Nephron (organoid): ENCODE measurements at regions not wholly inside any gene's neighbourhood (a gene's known extent, or its start where the extent isn't known, plus 50 kb on each side); places are given as distances from the start of the nearest gene placed in this dataset.

ENCODE experiments used
- H3K27ac Mint-ChIP-seq, 3 experiments: 2 replicates each; pipeline ENCODE4 v1.8.0; 2020; ENCODE audit warnings: mixed read lengths in 3 of 3, mild to moderate bottlenecking in 2 of 3, moderate library complexity in 1 of 3
- H3K27me3 Mint-ChIP-seq: 2 replicates; pipeline ENCODE4 v1.8.0; 2021; ENCODE audit warnings: low read depth, mild to moderate bottlenecking, moderate library complexity, mixed read lengths
- H3K36me3 Mint-ChIP-seq: 2 replicates; pipeline ENCODE4 v1.8.0; 2020; ENCODE audit warnings: low read depth, mixed read lengths
- H3K4me1 Mint-ChIP-seq: 2 replicates; pipeline ENCODE4 v1.8.0; 2020; ENCODE audit warnings: mixed read lengths
- H3K4me3 Mint-ChIP-seq, 3 experiments: 2 replicates each; pipeline ENCODE4 v1.8.0; 2020; ENCODE audit warnings: mild to moderate bottlenecking in 3 of 3, mixed read lengths in 3 of 3, moderate library complexity in 2 of 3
- H3K9me3 Mint-ChIP-seq: 2 replicates; pipeline ENCODE4 v1.8.0; 2020; ENCODE audit warnings: mixed read lengths
- TF ChIP-seq, protein P1 (sequence below), 3 experiments: fragments of 200-600 bp; sonication (generic); IDR thresholded peaks; one replicate each; pipeline ENCODE4 v1.5.0; 2021; ENCODE audit warnings: antibody characterized with exemption in 3 of 3; ENCODE audit not compliant: unreplicated experiment in 3 of 3

- H3K4me1 Mint-ChIP-seq: peaks cover 13% of the 10 kb centered on the region
- H3K36me3 Mint-ChIP-seq: peaks cover 11% of the 10 kb centered on the region
- peaks cover 3% of the 10 kb centered on the region for H3K27me3 Mint-ChIP-seq
- peak overlapping the region in 2 of 3 experiments; percentile 10 to 46 for H3K27ac Mint-ChIP-seq
- TF ChIP-seq, protein P1, sequence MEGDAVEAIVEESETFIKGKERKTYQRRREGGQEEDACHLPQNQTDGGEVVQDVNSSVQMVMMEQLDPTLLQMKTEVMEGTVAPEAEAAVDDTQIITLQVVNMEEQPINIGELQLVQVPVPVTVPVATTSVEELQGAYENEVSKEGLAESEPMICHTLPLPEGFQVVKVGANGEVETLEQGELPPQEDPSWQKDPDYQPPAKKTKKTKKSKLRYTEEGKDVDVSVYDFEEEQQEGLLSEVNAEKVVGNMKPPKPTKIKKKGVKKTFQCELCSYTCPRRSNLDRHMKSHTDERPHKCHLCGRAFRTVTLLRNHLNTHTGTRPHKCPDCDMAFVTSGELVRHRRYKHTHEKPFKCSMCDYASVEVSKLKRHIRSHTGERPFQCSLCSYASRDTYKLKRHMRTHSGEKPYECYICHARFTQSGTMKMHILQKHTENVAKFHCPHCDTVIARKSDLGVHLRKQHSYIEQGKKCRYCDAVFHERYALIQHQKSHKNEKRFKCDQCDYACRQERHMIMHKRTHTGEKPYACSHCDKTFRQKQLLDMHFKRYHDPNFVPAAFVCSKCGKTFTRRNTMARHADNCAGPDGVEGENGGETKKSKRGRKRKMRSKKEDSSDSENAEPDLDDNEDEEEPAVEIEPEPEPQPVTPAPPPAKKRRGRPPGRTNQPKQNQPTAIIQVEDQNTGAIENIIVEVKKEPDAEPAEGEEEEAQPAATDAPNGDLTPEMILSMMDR (IDR thresholded peaks at IDR 0.05; ENCODE audit: unreplicated experiment in 3 of 3): no peak
- no peak overlapping the region for H3K4me3 Mint-ChIP-seq
- peaks cover 44% of the 10 kb centered on the region for H3K9me3 Mint-ChIP-seq
Observed at GRCh38 chr11:11057472-11057854, 199.6 kb upstream of the ZBED5 start.

DNA sequence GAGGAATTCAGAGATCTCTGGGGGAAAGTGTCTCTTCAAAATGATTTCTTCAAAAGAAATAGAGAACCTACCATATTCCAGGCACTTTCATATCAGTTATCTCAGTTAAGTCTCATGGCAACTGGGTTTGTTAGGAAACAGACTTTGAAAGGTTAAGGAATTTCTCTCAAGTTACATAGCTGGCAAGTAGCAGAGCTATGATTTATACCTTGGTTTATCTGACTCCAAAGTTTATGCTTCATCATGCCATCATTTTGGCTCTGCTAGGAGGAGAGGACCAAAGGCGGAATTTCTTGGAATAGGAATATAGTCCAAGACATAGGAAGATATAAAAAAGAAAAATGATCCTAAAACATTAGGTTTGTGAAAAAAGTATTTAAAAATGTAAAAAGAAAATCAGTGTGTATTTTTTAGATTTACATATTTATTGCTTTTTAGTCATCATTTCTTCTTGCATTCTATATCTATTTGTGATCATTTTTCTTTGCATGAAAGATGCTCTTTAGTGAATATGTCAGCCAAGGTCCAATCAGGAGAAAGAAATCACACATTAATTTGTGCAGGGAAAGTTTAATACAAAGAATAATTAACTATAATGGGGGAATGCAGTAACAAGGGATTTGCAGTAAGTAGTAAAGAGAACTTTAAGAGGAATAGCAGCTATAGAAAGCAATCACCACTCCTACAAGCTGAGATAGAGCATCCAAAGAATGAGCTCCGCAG is 199.1 kb upstream of the ZBED5 start:
- Mint-ChIP-seq H3K36me3 (peaks cover 11% of the 10 kb centered on the region), H3K4me1 (peaks cover 13% of the 10 kb centered on the region), H3K9me3 (peaks cover 49% of the 10 kb centered on the region), H3K27me3 (peaks cover 3% of the 10 kb centered on the region), H3K27ac (peak overlapping the region in 2 of 3 experiments; percentile 10 to 46), H3K4me3 (no peak overlapping the region)
- TF ChIP-seq, protein P1 (IDR thresholded peaks at IDR 0.05; ENCODE audit: unreplicated experiment in 3 of 3): no peak

- H3K27ac Mint-ChIP-seq: peak overlapping the region in 1 of 3 experiments; percentile 46
- TF ChIP-seq, protein P1 (IDR thresholded peaks at IDR 0.05; ENCODE audit: unreplicated experiment in 3 of 3): no peak
- no peak overlapping the region for H3K4me3 Mint-ChIP-seq
- peaks cover 3% of the 10 kb centered on the region for H3K27me3 Mint-ChIP-seq
- peaks cover 51% of the 10 kb centered on the region for H3K9me3 Mint-ChIP-seq
- peaks cover 11% of the 10 kb centered on the region for H3K36me3 Mint-ChIP-seq
- peaks cover 13% of the 10 kb centered on the region for H3K4me1 Mint-ChIP-seq
Observed at GRCh38 chr11:11056316-11056715, 198.5 kb upstream of the ZBED5 start.

DNA sequence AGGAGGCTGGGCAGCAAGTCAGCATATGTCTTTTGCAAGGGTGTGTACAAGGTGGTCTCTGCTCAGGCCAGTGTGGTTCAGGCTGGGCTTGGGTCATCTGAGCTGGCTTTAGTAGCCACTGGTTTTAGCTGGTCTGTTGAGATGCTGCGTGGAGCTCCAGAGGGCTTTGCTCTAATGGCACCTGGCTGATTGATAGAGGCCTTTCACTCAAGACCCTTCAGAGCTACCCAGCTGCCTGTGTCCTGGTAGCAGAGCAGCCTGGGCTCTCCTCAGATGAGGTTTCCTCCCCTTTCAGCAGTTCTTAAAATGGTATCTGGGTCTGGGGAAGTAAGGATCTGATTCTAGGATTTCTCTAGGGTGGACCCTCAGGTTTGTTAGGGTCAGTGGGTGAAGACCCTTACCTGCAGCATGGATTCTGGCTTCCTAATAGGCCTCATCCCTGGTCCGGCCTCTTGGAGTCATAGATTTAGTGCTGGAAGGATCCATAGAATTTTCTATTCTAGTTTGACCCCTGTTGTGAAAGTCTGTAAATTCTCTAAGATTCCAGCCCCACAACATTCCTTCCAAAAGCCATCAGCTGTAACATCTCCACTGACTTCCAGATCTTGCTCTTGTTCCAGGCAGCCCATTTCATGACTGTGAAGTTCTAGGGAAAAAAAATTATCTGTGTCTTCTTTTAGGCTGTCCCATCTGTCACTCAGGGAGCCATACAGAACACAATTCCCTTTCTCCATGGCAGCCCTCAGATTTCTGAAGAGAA is 190.2 kb upstream of the ZBED5 start:
- Mint-ChIP-seq H3K4me1 (peaks cover 25% of the 10 kb centered on the region), H3K27ac (peak overlapping the region in 1 of 3 experiments; percentile 60), H3K9me3 (peaks cover 29% of the 10 kb centered on the region), H3K36me3 (no peaks in the 10 kb centered on the region), H3K4me3 (no peak overlapping the region), H3K27me3 (peaks cover 4% of the 10 kb centered on the region)
- TF ChIP-seq, protein P1 (IDR thresholded peaks at IDR 0.05; ENCODE audit: unreplicated experiment in 3 of 3): no peak

- Mint-ChIP-seq H3K36me3 (no peaks in the 10 kb centered on the region), H3K4me3 (no peak overlapping the region), H3K27me3 (peaks cover 4% of the 10 kb centered on the region), H3K9me3 (peaks cover 19% of the 10 kb centered on the region), H3K27ac (no peak overlapping the region), H3K4me1 (peaks cover 26% of the 10 kb centered on the region)
- TF ChIP-seq, protein P1 (IDR thresholded peaks at IDR 0.05; ENCODE audit: unreplicated experiment in 3 of 3): no peak
Observed at GRCh38 chr11:11046781-11047180, 188.9 kb upstream of the ZBED5 start.
